ENCODE measurements at regions not wholly inside any gene's neighbourhood (a gene's known extent, or its start where the extent isn't known, plus 50 kb on each side); places are given as distances from the start of the nearest gene placed in this dataset.

DNA sequence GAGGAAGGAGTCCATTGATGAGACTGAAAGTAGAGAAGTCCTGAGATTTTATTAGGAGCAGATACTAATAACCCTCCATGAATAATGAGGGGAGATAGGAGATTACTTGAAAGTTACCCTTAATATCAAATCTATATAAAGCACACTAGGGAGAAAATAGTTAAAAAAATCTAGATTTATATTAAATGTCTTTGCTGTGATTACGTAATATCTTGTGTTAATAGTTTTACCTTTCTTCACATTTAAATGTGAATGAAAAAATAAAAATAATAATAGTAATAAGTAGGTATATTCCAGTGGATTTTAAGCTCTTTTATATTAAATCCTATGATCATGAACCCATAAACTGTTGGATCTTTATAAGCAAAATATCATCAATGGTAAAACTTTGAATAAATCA, 267.3 kb upstream of the SYT10 start:
- no peaks in the 10 kb centered on the region for H4K20me1 ChIP-seq (ENCODE audit: insufficient read depth)
- no peak for ATAC-seq
- no peak overlapping the region for H3K9ac ChIP-seq (ENCODE audit: low read length)
- H3K36me3 ChIP-seq (ENCODE audit: control insufficient read depth in 1 of 2, insufficient read depth in 2 of 2, low read length in 2 of 2) = no peaks in the 10 kb centered on the region
- peaks cover 9 to 21% of the 10 kb centered on the region in 2 experiments; a peak in 2 of 4 replicates for H3K9me3 ChIP-seq (ENCODE audit: control insufficient read depth in 1 of 2, insufficient read depth in 1 of 2, low read depth in 1 of 2, low read length in 2 of 2)
- BruUV-seq (replicated peaks) = no TSS peak
- no peaks in the 10 kb centered on the region for H3K4me1 ChIP-seq (ENCODE audit: control insufficient read depth in 1 of 2, insufficient read depth in 2 of 2, low read length in 2 of 2)
- H3K27me3 ChIP-seq (ENCODE audit: insufficient read depth, low read length) = no peaks in the 10 kb centered on the region
- ChIA-PET RAD21 (ENCODE audit: low non-redundant PET in 1 of 2, low total read pairs in 2 of 2, uncharacterized antibody in 2 of 2, unreplicated experiment in 2 of 2) (no interaction called here), POLR2A (no interaction called here), CTCF (no interaction called here)
- no peaks in the 10 kb centered on the region for H3K79me2 ChIP-seq (ENCODE audit: insufficient read depth, low read length)
- H3K4me3 ChIP-seq (replicated peaks in 1 of 2; ENCODE audit: low read depth in 1 of 2, low read length in 2 of 2) = no peak overlapping the region
- intact Hi-C loops (cut with micrococcal nuclease) = no loop called here
- H3K9me2 ChIP-seq (ENCODE audit: insufficient read depth) = no peaks in the 10 kb centered on the region
- H3K27ac ChIP-seq (ENCODE audit: low read depth, low read length) = no peak overlapping the region
- no peak for DNase-seq (ENCODE audit: low read depth, low spot score)
- no peak overlapping the region for H2AFZ ChIP-seq (ENCODE audit: low read depth, low read length, poor library complexity, severe bottlenecking)
- no peak for TF ChIP-seq CBX3 (IDR thresholded peaks at IDR 0.05; ENCODE audit: low read depth)
- no peak overlapping the region for H3K4me2 ChIP-seq (ENCODE audit: low read length)

DNA sequence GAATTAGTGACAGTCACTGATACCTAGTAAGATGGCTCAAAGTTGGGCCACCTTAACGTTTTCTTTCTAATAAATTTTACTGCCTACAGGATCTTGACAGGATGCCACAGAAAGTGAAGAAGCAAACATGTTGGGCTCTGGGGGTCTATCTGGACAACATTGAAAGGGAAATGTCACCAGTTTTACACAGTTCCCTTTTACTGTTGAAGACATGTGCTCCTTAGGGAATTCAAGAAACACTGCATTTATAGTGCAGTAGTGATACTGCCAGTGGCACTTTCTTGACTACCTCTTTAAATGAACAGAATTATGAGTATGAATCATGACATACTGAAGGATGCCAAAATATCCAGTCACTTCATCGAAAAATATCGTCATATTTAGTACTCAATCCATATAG, 269.3 kb upstream of the SYT10 start:
- intact Hi-C loops (cut with micrococcal nuclease) = no loop called here
- no peaks in the 10 kb centered on the region for H4K20me1 ChIP-seq (ENCODE audit: insufficient read depth)
- no TSS peak for BruUV-seq (replicated peaks)

More for the DNA sequence above, 269.3 kb upstream of the SYT10 start:
- ATAC-seq (no peak), DNase-seq (ENCODE audit: low read depth, low spot score) (no peak)
- ChIA-PET POLR2A (no interaction called here), RAD21 (ENCODE audit: low non-redundant PET in 1 of 2, low total read pairs in 2 of 2, uncharacterized antibody in 2 of 2, unreplicated experiment in 2 of 2) (no interaction called here), CTCF (no interaction called here)
- Histone ChIP-seq H3K36me3 (ENCODE audit: control insufficient read depth in 1 of 2, insufficient read depth in 2 of 2, low read length in 2 of 2) (no peaks in the 10 kb centered on the region), H3K4me3 (replicated peaks in 1 of 2; ENCODE audit: low read depth in 1 of 2, low read length in 2 of 2) (no peak overlapping the region), H3K79me2 (ENCODE audit: insufficient read depth, low read length) (no peaks in the 10 kb centered on the region), H3K4me1 (ENCODE audit: control insufficient read depth in 1 of 2, insufficient read depth in 2 of 2, low read length in 2 of 2) (no peaks in the 10 kb centered on the region), H3K9me2 (ENCODE audit: insufficient read depth) (no peaks in the 10 kb centered on the region), H3K9me3 (ENCODE audit: control insufficient read depth in 1 of 2, insufficient read depth in 1 of 2, low read depth in 1 of 2, low read length in 2 of 2) (peaks cover 12 to 21% of the 10 kb centered on the region in 2 experiments; a peak in 2 of 4 replicates), H3K9ac (ENCODE audit: low read length) (no peak overlapping the region), H3K27ac (ENCODE audit: low read depth, low read length) (no peak overlapping the region), H2AFZ (ENCODE audit: low read depth, low read length, poor library complexity, severe bottlenecking) (no peak overlapping the region), H3K27me3 (ENCODE audit: insufficient read depth, low read length) (no peaks in the 10 kb centered on the region), H3K4me2 (ENCODE audit: low read length) (no peak overlapping the region)
- TF ChIP-seq, protein P1, sequence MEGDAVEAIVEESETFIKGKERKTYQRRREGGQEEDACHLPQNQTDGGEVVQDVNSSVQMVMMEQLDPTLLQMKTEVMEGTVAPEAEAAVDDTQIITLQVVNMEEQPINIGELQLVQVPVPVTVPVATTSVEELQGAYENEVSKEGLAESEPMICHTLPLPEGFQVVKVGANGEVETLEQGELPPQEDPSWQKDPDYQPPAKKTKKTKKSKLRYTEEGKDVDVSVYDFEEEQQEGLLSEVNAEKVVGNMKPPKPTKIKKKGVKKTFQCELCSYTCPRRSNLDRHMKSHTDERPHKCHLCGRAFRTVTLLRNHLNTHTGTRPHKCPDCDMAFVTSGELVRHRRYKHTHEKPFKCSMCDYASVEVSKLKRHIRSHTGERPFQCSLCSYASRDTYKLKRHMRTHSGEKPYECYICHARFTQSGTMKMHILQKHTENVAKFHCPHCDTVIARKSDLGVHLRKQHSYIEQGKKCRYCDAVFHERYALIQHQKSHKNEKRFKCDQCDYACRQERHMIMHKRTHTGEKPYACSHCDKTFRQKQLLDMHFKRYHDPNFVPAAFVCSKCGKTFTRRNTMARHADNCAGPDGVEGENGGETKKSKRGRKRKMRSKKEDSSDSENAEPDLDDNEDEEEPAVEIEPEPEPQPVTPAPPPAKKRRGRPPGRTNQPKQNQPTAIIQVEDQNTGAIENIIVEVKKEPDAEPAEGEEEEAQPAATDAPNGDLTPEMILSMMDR (IDR thresholded peaks at IDR 0.05 in 2 of 3, conservative IDR thresholded peaks at IDR 0.05 in 1 of 3; ENCODE audit: borderline replicate concordance in 1 of 3, insufficient read depth in 1 of 3, low read depth in 2 of 3, low read length in 2 of 3) = no peak
- TF ChIP-seq CEBPB (IDR thresholded peaks at IDR 0.05; ENCODE audit: low read depth) = no peak
- no peak for TF ChIP-seq FOSL1 (IDR thresholded peaks at IDR 0.05; ENCODE audit: low read depth)
- no peak for TF ChIP-seq ELF1 (IDR thresholded peaks at IDR 0.05; ENCODE audit: borderline replicate concordance, low read depth)
- no peak for TF ChIP-seq POLR2A (IDR thresholded peaks at IDR 0.05; ENCODE audit: borderline replicate concordance, extremely low read depth, insufficient read depth, insufficient read length)
- TF ChIP-seq, protein P2, sequence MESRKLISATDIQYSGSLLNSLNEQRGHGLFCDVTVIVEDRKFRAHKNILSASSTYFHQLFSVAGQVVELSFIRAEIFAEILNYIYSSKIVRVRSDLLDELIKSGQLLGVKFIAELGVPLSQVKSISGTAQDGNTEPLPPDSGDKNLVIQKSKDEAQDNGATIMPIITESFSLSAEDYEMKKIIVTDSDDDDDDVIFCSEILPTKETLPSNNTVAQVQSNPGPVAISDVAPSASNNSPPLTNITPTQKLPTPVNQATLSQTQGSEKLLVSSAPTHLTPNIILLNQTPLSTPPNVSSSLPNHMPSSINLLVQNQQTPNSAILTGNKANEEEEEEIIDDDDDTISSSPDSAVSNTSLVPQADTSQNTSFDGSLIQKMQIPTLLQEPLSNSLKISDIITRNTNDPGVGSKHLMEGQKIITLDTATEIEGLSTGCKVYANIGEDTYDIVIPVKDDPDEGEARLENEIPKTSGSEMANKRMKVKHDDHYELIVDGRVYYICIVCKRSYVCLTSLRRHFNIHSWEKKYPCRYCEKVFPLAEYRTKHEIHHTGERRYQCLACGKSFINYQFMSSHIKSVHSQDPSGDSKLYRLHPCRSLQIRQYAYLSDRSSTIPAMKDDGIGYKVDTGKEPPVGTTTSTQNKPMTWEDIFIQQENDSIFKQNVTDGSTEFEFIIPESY (IDR thresholded peaks at IDR 0.05; ENCODE audit: extremely low read depth, insufficient replicate concordance, low read length) = no peak
- no peak for TF ChIP-seq RAD21 (IDR thresholded peaks at IDR 0.05; ENCODE audit: low read depth)

Data from HCT116 (cell line).